ENCODE measurements at regions not wholly inside any gene's neighbourhood (a gene's known extent, or its start where the extent isn't known, plus 50 kb on each side); places are given as distances from the start of the nearest gene placed in this dataset.

GRCh38 chr2:66968946-66969345 lies 428.2 kb upstream of the ETAA1 start:
- no peak for TF ChIP-seq EZH2 (optimal IDR thresholded peaks at IDR 0.05; ENCODE audit: low read depth, low read length)
- TF ChIP-seq CTCF (IDR thresholded peaks at IDR 0.05; ENCODE audit: low read length), result no peak
- TF ChIP-seq EZH2phosphoT487 (IDR thresholded peaks at IDR 0.05; ENCODE audit: low read length), result no peak

All from MM.1S (cell line).